Adrenal gland (tissue), 9 donors: ENCODE measurements at regions not wholly inside any gene's neighbourhood (a gene's known extent, or its start where the extent isn't known, plus 50 kb on each side); places are given as distances from the start of the nearest gene placed in this dataset.

Source experiments
- DNase-seq, 7 donors: peaks; one replicate each; pipeline ENCODE4 v3.0.0-alpha.2; 2019 to 2020
- H3K27ac ChIP-seq, 5 donors: fragments of 200-600 bp; sonication (generic) in 4 of 5; 1 replicate in 3 of 5; 2 replicates in 2 of 5; pipeline versions ENCODE4 v1.5.1 to v1.8.0; 2016 to 2020; ENCODE audit warnings: mild to moderate bottlenecking in 1 of 5
- H3K27me3 ChIP-seq: fragments of 200-600 bp; 2 replicates; pipeline ENCODE4 v1.8.0; 2021
- H3K36me3 ChIP-seq, 2 donors: fragments of 200-600 bp; replicated peaks in 1 of 2; 1 replicate in 1 of 2; 2 replicates in 1 of 2; pipeline versions ENCODE4 v1.5.1 to v1.8.0; 2018 to 2022
- H3K4me1 ChIP-seq, 2 donors: fragments of 200-600 bp; replicated peaks in 1 of 2; 1 replicate in 1 of 2; 2 replicates in 1 of 2; pipeline versions ENCODE4 v1.5.1 to v1.8.0; 2018 to 2021
- H3K4me3 ChIP-seq, 4 donors: fragments of 200-600 bp; sonication (generic) in 3 of 4; one replicate each; pipeline ENCODE4 v1.5.1; 2016 to 2018
- H3K9me3 ChIP-seq, 3 donors: fragments of 200-600 bp; sonication (generic) in 1 of 3; replicated peaks in 1 of 3; 1 replicate in 2 of 3; 2 replicates in 1 of 3; pipeline versions ENCODE4 v1.5.1 to v1.8.0; 2016 to 2021
- CTCF ChIP-seq, 6 experiments: fragments of 450-650 bp in 4 of 6; fragments of 200-600 bp in 2 of 6; sonication (generic) in 1 of 6; IDR thresholded peaks; 1 replicate in 5 of 6; 2 replicates in 1 of 6; pipeline versions ENCODE4 v1.5.1 to v1.8.0; 2016 to 2021; ENCODE audit warnings: antibody characterized with exemption in 6 of 6, mild to moderate bottlenecking in 2 of 6, moderate library complexity in 1 of 6
- POLR2A ChIP-seq, 2 donors: fragments of 450-650 bp; IDR thresholded peaks; one replicate each; pipeline ENCODE4 v1.6.1; 2017; ENCODE audit warnings: antibody characterized with exemption in 2 of 2, mild to moderate bottlenecking in 2 of 2, moderate library complexity in 1 of 2
- whole genome bisulfite sequencing, 4 donors: extraction: QIAGEN DNeasy Blood & Tissue Kit in 2 of 4; methylation state at CpG; one replicate each; pipeline versions ENCODE4 v1.1.5 to v1.1.7; 2013 to 2017; 5-methylcytosine and 5-hydroxymethylcytosine counted together
- intact Hi-C, 2 donors: fragments of 100-400 bp; cut with DNase I; formaldehyde crosslinking; loops; one replicate each; pipeline versions ENCODE4 v1.14.1 to v1.15.0; 2022 to 2023
- donor health status: healthy with polysubstance abuse.
- donor health status: Bipolar disorder and iron deficiency.
- donor health status: DM: yes; HTN: yes; CAD: no.
- donor health status: DM: no; HTN: no; CAD: no.
- donor health status: DM: no; HTN: no; CAD: no.

GRCh38 chr1:221292652-221293051, 413.4 kb downstream of the HLX start:
- Histone ChIP-seq H3K27me3 (no peaks in the 10 kb centered on the region), H3K36me3 (no peaks in the 10 kb centered on the region), H3K27ac (no peak overlapping the region), H3K4me1 (no peaks in the 10 kb centered on the region), H3K9me3 (peaks cover 0 to 6% (median 0%) of the 10 kb centered on the region in 3 donors), H3K4me3 (no peak overlapping the region)
- 79 to 85% (median 83%) methylated on average over 8 of the region's 8 CpGs for WGBS, 4 donors
- intact Hi-C loops: no loop called here
- DNase-seq: no peak
- TF ChIP-seq POLR2A (IDR thresholded peaks at IDR 0.05): no peak
- TF ChIP-seq CTCF (IDR thresholded peaks at IDR 0.05): no peak

- Histone ChIP-seq H3K36me3 (no peaks in the 10 kb centered on the region), H3K4me3 (no peak overlapping the region), H3K9me3 (peaks cover 0 to 6% (median 0%) of the 10 kb centered on the region in 3 donors), H3K27ac (no peak overlapping the region), H3K4me1 (no peaks in the 10 kb centered on the region), H3K27me3 (no peaks in the 10 kb centered on the region)
- DNase-seq: no peak
- WGBS, 4 donors: 81 to 89% (median 86%) methylated on average over 2 of the region's 2 CpGs
- TF ChIP-seq POLR2A (IDR thresholded peaks at IDR 0.05) (no peak), CTCF (IDR thresholded peaks at IDR 0.05) (no peak)
- intact Hi-C loops: no loop called here
Measured at GRCh38 chr1:221294242-221294641, 415.0 kb downstream of the HLX start.

GRCh38 chr1:221302357-221302756, 423.1 kb downstream of the HLX start:
- Histone ChIP-seq H3K27me3 (no peaks in the 10 kb centered on the region), H3K27ac (no peak overlapping the region), H3K36me3 (no peaks in the 10 kb centered on the region), H3K9me3 (no peaks in the 10 kb centered on the region), H3K4me3 (no peak overlapping the region), H3K4me1 (no peaks in the 10 kb centered on the region)
- WGBS, 4 donors: 50 to 58% (median 55%) methylated on average over 1 of the region's 1 CpG
- TF ChIP-seq POLR2A (IDR thresholded peaks at IDR 0.05) (no peak), CTCF (IDR thresholded peaks at IDR 0.05) (no peak)
- no peak for DNase-seq
- intact Hi-C loops: no loop called here

GRCh38 chr1:221302810-221303209, 423.6 kb downstream of the HLX start:
- DNase-seq: no peak
- no peaks in the 10 kb centered on the region for H3K36me3 ChIP-seq
- TF ChIP-seq POLR2A (IDR thresholded peaks at IDR 0.05) (no peak), CTCF (IDR thresholded peaks at IDR 0.05) (no peak)
- intact Hi-C loops: no loop called here
- H3K27me3 ChIP-seq: no peaks in the 10 kb centered on the region
- H3K9me3 ChIP-seq: no peaks in the 10 kb centered on the region
- no peaks in the 10 kb centered on the region for H3K4me1 ChIP-seq
- 25 to 47% (median 38%) methylated on average over 1 of the region's 1 CpG for WGBS, 4 donors
- H3K27ac ChIP-seq: no peak overlapping the region
- H3K4me3 ChIP-seq: no peak overlapping the region
